Activated T-helper 17 cell treated with anti-CD3 and anti-CD28 coated beads, Interleukin-2, amount 50 U/mL, for 72 hours (primary cell): ENCODE measurements at regions not wholly inside any gene's neighbourhood (a gene's known extent, or its start where the extent isn't known, plus 50 kb on each side); places are given as distances from the start of the nearest gene placed in this dataset.
A peak's percentile ranks its signal among the peaks of the same experiment; 100 is the strongest.
"Not testable (repeated sequence)": the region's sequence is repeated elsewhere in the genome, so short reads cannot be mapped to it uniquely, and the experiment has no call there.

Experiments
- ATAC-seq: fragments of 150-1000 bp; cut with Tn5 transposase; replicated peaks from 2 replicates; pipeline ENCODE4 v1.10.0; 2021; ENCODE audit warnings: mild to moderate bottlenecking, moderate library complexity
- H3K27ac Mint-ChIP-seq: one replicate; pipeline ENCODE4 v1.8.0; 2022; ENCODE audit warnings: mixed read lengths
- H3K27me3 Mint-ChIP-seq: one replicate; pipeline ENCODE4 v1.8.0; 2022; ENCODE audit warnings: mixed read lengths
- H3K36me3 Mint-ChIP-seq: one replicate; pipeline ENCODE4 v1.8.0; 2022; ENCODE audit warnings: low read depth, mild to moderate bottlenecking, mixed read lengths
- H3K4me1 Mint-ChIP-seq: one replicate; pipeline ENCODE4 v1.8.0; 2022; ENCODE audit warnings: mixed read lengths
- H3K4me3 Mint-ChIP-seq: one replicate; pipeline ENCODE4 v1.8.0; 2022; ENCODE audit warnings: mild to moderate bottlenecking, mixed read lengths
- H3K9me3 Mint-ChIP-seq: one replicate; pipeline ENCODE4 v1.8.0; 2022; ENCODE audit warnings: mixed read lengths

- Mint-ChIP-seq H3K4me3 (no peak overlapping the region), H3K27ac (no peak overlapping the region), H3K4me1 (no peaks in the 10 kb centered on the region), H3K27me3 (peaks cover 8% of the 10 kb centered on the region), H3K36me3 (no peaks in the 10 kb centered on the region), H3K9me3 (no peaks in the 10 kb centered on the region)
- ATAC-seq: no peak
Observed at GRCh38 chr1:67604778-67605177, 80.2 kb upstream of the GADD45A start.

- ATAC-seq: no peak
- peaks cover 8% of the 10 kb centered on the region for H3K27me3 Mint-ChIP-seq
- no peak overlapping the region for H3K27ac Mint-ChIP-seq
- H3K4me3 Mint-ChIP-seq: no peak overlapping the region
- no peaks in the 10 kb centered on the region for H3K9me3 Mint-ChIP-seq
- H3K4me1 Mint-ChIP-seq: no peaks in the 10 kb centered on the region
- H3K36me3 Mint-ChIP-seq: no peaks in the 10 kb centered on the region
Observed at GRCh38 chr1:67605209-67605780, 79.7 kb upstream of the GADD45A start.

- peaks cover 9% of the 10 kb centered on the region for H3K27me3 Mint-ChIP-seq
- H3K36me3 Mint-ChIP-seq: no peaks in the 10 kb centered on the region
- H3K27ac Mint-ChIP-seq: no peak overlapping the region
- no peaks in the 10 kb centered on the region for H3K9me3 Mint-ChIP-seq
- H3K4me1 Mint-ChIP-seq: no peaks in the 10 kb centered on the region
- no peak overlapping the region for H3K4me3 Mint-ChIP-seq
- no peak for ATAC-seq
Observed at GRCh38 chr1:67607286-67607685, 77.7 kb upstream of the GADD45A start.

- H3K27ac Mint-ChIP-seq: no peak overlapping the region
- no peaks in the 10 kb centered on the region for H3K36me3 Mint-ChIP-seq
- no peak overlapping the region for H3K4me3 Mint-ChIP-seq
- H3K27me3 Mint-ChIP-seq: peaks cover 5% of the 10 kb centered on the region
- no peaks in the 10 kb centered on the region for H3K4me1 Mint-ChIP-seq
- ATAC-seq: no peak
- no peaks in the 10 kb centered on the region for H3K9me3 Mint-ChIP-seq
Observed at GRCh38 chr1:67607699-67608098, 77.3 kb upstream of the GADD45A start.

- Mint-ChIP-seq H3K4me3 (no peak overlapping the region), H3K27ac (no peak overlapping the region), H3K9me3 (no peaks in the 10 kb centered on the region), H3K27me3 (peaks cover 4% of the 10 kb centered on the region), H3K4me1 (no peaks in the 10 kb centered on the region), H3K36me3 (no peaks in the 10 kb centered on the region)
- no peak for ATAC-seq
Observed at GRCh38 chr1:67608661-67609576, 76.1 kb upstream of the GADD45A start.

GRCh38 chr1:67609577-67610341, 75.2 kb upstream of the GADD45A start:
- no peak for ATAC-seq
- Mint-ChIP-seq H3K4me1 (no peaks in the 10 kb centered on the region), H3K9me3 (no peaks in the 10 kb centered on the region), H3K36me3 (no peaks in the 10 kb centered on the region), H3K27ac (no peak overlapping the region), H3K27me3 (peaks cover 4% of the 10 kb centered on the region), H3K4me3 (no peak overlapping the region)

GRCh38 chr1:67610450-67610849, 74.6 kb upstream of the GADD45A start:
- peak; percentile 39 for ATAC-seq
- Mint-ChIP-seq H3K27me3 (peaks cover 4% of the 10 kb centered on the region), H3K9me3 (no peaks in the 10 kb centered on the region), H3K36me3 (no peaks in the 10 kb centered on the region), H3K4me3 (no peak overlapping the region), H3K4me1 (no peaks in the 10 kb centered on the region), H3K27ac (no peak overlapping the region)

GRCh38 chr1:67611846-67612245, 73.2 kb upstream of the GADD45A start:
- Mint-ChIP-seq H3K9me3 (no peaks in the 10 kb centered on the region), H3K27ac (no peak overlapping the region), H3K4me3 (no peak overlapping the region), H3K27me3 (peaks cover 8% of the 10 kb centered on the region), H3K4me1 (peaks cover 3% of the 10 kb centered on the region), H3K36me3 (no peaks in the 10 kb centered on the region)
- ATAC-seq: no peak

- peaks cover 8% of the 10 kb centered on the region for H3K27me3 Mint-ChIP-seq
- ATAC-seq: no peak
- H3K4me3 Mint-ChIP-seq: no peak overlapping the region
- peaks cover 3% of the 10 kb centered on the region for H3K4me1 Mint-ChIP-seq
- H3K9me3 Mint-ChIP-seq: no peaks in the 10 kb centered on the region
- no peak overlapping the region for H3K27ac Mint-ChIP-seq
- H3K36me3 Mint-ChIP-seq: no peaks in the 10 kb centered on the region
Observed at GRCh38 chr1:67612788-67613241, 72.2 kb upstream of the GADD45A start.

GRCh38 chr1:67613479-67613878, 71.5 kb upstream of the GADD45A start:
- H3K27me3 Mint-ChIP-seq: peaks cover 10% of the 10 kb centered on the region
- not testable (repeated sequence) for ATAC-seq, H3K27ac Mint-ChIP-seq, H3K4me3 Mint-ChIP-seq, H3K4me1 Mint-ChIP-seq, H3K36me3 Mint-ChIP-seq, H3K9me3 Mint-ChIP-seq

- Mint-ChIP-seq H3K9me3 (no peaks in the 10 kb centered on the region), H3K4me3 (no peak overlapping the region), H3K36me3 (no peaks in the 10 kb centered on the region), H3K27me3 (peaks cover 16% of the 10 kb centered on the region), H3K27ac (no peak overlapping the region), H3K4me1 (peaks cover 3% of the 10 kb centered on the region)
- no peak for ATAC-seq
Observed at GRCh38 chr1:67614511-67614934, 70.5 kb upstream of the GADD45A start.

GRCh38 chr1:67615886-67616285, 69.1 kb upstream of the GADD45A start:
- Mint-ChIP-seq H3K9me3 (no peaks in the 10 kb centered on the region), H3K27me3 (peaks cover 20% of the 10 kb centered on the region), H3K27ac (no peak overlapping the region), H3K4me1 (peaks cover 3% of the 10 kb centered on the region), H3K36me3 (no peaks in the 10 kb centered on the region), H3K4me3 (no peak overlapping the region)
- no peak for ATAC-seq

GRCh38 chr1:67616394-67616985, 68.5 kb upstream of the GADD45A start:
- H3K9me3 Mint-ChIP-seq: no peaks in the 10 kb centered on the region
- H3K4me3 Mint-ChIP-seq: no peak overlapping the region
- no peak overlapping the region for H3K27ac Mint-ChIP-seq
- peaks cover 17% of the 10 kb centered on the region for H3K27me3 Mint-ChIP-seq
- ATAC-seq: no peak
- no peaks in the 10 kb centered on the region for H3K36me3 Mint-ChIP-seq
- peaks cover 3% of the 10 kb centered on the region for H3K4me1 Mint-ChIP-seq

GRCh38 chr1:67618285-67619018, 66.5 kb upstream of the GADD45A start:
- no peaks in the 10 kb centered on the region for H3K9me3 Mint-ChIP-seq
- no peak overlapping the region for H3K27ac Mint-ChIP-seq
- H3K27me3 Mint-ChIP-seq: peaks cover 20% of the 10 kb centered on the region
- H3K36me3 Mint-ChIP-seq: no peaks in the 10 kb centered on the region
- peaks cover 3% of the 10 kb centered on the region for H3K4me1 Mint-ChIP-seq
- no peak overlapping the region for H3K4me3 Mint-ChIP-seq
- ATAC-seq: no peak
